ENCODE measurements at regions not wholly inside any gene's neighbourhood (a gene's known extent, or its start where the extent isn't known, plus 50 kb on each side); places are given as distances from the start of the nearest gene placed in this dataset.
"Not testable (repeated sequence)": the region's sequence is repeated elsewhere in the genome, so short reads cannot be mapped to it uniquely, and the experiment has no call there.

DNA sequence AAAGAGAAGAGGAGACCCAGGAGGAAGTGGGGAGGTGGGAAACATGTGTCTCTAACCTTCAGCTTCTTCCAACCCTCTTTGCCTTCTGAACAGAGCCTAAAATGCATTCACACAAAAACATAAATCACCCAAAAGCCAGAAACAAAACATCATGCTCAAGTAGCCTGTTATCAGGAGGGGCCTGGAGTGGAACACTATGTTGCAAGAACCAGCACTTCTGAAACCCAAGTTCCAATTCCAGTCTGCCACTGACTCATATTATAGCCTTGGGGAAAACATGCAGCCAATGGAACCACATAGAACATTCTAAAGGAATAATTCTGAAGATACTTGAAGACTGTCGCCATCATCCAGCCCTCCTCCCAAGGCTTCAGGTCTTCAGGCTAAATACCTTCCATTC lies 169.8 kb upstream of the PLXNC1 start:
- DNase-seq = no peak

- no peak for DNase-seq
These were observed 169.2 kb upstream of the PLXNC1 start for GRCh38 chr12:93979189-93979588.

DNA sequence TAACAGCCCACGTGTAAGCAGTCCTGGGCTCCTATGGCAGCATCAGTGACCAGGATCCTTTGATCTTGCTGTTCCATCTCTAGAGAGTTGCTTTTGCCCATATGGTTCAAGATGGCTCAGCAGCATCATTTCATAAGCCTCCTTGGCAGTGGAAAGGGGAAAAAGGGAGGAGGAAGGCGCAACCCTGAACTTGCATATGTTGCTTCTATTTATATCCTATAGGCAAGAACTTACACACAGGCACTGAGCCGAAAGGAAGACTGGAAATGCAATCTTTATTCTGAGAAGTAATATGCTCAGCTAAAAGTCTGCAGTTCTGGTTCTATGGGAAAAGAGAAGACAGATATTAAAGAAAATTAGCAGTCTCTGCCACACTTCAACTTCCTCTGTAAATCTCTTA lies 167.7 kb upstream of the PLXNC1 start:
- DNase-seq = no peak

DNA sequence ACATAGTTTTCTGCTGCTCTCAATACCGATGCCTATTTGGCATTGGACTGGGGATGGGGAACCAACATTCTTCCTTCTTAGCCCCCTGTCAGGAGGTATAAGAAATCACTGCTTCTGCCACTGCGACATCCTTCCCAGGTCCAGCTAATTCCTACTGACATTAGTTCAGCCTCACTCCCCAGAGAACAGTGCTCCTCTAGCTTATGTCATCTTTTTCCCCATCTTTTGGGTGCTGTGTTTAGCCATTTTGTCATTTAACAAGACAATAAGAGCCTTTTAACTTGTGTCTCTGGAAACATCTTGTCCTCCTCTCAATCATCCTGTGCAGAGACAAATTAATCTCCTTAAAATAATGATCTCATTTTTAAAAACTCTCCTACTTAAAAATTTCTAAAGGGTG lies 167.0 kb upstream of the PLXNC1 start:
- DNase-seq = no peak

DNA sequence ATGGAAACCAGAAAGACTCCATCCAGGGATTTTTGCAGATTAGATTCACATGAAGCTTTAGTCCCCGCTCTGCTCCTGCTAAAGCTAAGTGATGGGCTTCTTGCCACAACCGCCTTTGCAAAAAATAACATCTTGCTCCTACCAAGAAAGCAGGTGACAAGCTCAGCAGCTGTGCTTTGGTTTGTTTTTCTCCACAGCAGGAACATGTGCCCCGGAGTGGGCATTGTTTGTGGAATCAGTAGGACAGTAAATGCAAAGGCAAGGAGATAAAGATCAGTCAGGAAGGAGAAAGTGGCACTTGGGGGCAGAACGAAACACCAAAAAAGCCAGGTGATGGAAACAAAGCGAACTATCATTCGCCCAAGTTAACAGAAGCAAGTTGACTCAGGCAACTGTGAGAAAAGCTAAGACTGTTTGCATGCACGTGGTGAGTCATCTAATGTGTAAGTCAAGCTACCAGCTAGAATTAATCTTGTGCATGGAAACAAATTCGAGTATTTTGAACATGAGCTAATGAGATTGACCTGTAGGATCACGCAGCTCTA lies 165.5 kb upstream of the PLXNC1 start:
- peak in 4 of 56 donors; percentile 23 to 59 (median 43) for DNase-seq

DNA sequence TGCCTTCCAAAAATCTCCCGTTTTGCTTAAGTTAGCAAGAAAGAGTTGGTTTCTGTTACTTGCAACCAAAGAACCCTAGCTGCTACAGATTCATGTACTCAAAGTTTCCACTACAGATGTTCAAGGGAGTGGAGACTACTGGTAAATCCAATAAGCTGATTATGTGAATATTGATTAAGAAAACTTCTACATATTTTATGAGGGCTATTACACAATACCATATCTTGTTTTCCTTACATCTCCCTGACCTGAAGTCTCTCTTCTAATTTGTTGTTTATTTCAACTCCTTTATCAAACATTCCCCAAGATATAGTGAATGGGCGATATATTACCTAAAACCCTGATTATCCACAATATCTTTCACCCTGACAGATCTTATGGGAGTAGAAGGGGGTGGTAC lies 164.4 kb upstream of the PLXNC1 start:
- DNase-seq = no peak

GRCh38 chr12:93989949-93990348 lies 158.4 kb upstream of the PLXNC1 start:
- DNase-seq = no peak

DNA sequence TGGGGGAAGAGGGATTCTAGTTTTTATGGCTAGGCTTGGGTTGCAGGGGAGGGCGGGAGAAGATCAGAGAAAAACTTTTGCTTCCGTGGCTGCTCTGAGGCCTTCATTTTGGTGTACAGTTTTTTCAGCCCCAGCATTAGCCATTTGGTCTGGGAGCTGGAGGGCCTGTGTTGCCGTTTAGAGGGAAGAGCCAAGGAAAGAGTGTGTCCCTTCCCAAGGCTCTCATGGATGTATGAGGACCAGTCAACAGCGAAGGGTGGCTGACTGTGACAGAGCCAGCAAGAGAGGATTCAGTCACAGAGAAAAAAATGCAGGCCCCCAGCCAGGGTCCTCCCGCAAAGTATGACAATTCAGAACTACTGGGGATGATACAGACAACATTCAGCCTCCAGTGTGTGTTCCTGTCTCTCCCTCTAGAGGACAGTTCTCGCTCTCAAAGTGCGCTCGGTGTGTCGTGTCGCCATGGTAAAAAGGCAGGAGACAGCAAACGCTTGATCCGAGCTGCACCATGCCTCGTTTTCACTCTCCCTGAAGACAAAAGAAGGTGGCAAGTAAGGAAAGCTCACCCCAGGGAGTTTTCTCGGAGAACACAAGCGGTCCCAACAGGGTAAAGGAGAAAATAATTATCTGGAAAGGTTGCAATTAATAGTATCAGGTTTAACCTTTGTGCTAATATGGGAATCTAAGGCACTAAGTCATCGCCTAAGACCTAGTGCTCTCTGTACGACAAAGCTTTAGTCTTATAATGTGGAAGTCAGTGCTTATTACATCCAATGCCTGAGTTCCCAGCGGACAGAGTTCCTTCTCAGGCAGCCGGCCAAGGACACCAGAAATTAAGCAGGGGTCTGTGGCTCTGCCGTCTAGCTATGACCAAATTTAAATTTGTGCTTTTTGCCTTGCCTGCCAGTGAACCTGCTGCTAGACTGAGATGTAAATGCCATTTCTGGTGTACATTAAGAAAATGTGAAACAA lies 157.3 kb upstream of the PLXNC1 start:
- DNase-seq = peak in 37 of 56 donors; percentile 6 to 67 (median 30)

DNA sequence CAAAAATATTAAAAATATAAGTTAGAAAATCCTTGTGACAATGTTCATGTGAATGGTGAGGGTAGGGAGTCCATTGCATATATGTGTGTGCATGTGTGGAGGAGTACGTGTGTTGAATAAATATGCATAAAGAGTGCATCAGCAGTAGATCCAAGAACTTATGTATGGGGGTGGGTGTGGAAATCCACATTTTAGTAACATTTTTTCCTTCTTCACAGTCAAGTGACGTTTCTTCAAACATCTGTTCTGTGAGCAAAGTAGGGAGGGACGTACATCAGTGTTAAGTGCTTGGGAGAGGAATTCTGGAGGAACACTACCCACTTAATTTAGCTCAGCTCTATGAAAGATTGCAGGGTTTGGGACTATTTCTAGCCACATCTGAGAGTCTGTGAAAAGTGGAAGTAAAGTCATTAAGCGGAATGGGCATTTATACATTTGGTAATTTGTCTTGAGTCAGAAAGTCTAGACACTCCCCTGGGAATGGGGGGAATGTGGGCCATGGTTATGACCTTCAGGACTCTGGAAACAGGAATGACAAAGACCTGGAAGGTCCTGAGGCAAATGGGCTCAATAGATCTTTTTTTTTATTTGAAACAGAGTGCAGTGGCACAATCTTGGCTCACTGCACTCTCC lies 156.4 kb upstream of the PLXNC1 start:
- DNase-seq = peak in 1 of 56 donors; percentile 23

DNA sequence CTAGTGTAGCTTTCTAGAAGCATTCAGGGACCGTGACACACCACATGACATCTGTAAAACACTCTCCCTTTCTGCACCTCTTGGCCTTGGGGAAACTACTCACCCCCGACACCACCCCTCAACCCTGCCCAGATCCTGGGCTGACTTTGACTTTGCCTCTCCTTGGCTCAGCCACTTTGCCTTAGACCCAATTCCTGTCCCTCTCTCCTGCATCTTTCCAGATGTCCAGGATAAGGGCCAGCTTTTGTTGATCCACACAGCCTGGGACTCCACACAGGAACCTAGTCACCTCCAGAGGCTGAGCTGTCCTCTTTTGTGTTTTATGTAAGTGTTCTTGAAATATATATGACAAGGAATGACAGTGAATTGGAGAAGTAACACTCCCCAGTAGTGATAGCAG lies 153.7 kb upstream of the PLXNC1 start:
- no peak for DNase-seq

DNA sequence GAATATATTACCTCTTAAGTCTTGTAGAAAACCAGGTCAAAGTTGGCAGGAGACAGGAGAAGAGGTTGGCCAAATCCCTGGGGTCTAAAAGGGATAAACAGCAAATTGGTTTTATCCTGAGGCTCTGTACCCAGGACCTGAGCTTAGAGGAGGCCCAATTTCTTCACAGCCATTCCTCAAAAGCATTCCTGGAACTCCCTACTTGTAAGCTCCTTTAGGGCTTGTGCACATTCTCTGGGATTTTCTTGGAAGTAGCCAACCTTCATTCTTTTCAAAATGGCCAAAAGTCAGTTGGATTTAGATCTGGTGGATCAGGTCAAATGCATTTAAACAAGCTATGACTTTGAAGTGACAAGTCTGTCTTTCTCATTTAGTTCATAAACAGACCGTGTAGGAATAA lies 152.1 kb upstream of the PLXNC1 start:
- no peak for DNase-seq

- DNase-seq = no peak
These were observed 146.7 kb upstream of the PLXNC1 start for GRCh38 chr12:94001691-94002090.

GRCh38 chr12:94002925-94003324 lies 145.5 kb upstream of the PLXNC1 start:
- DNase-seq = not testable (repeated sequence)

- DNase-seq = not testable (repeated sequence)
These were observed 140.5 kb upstream of the PLXNC1 start for GRCh38 chr12:94007833-94008232.

DNA sequence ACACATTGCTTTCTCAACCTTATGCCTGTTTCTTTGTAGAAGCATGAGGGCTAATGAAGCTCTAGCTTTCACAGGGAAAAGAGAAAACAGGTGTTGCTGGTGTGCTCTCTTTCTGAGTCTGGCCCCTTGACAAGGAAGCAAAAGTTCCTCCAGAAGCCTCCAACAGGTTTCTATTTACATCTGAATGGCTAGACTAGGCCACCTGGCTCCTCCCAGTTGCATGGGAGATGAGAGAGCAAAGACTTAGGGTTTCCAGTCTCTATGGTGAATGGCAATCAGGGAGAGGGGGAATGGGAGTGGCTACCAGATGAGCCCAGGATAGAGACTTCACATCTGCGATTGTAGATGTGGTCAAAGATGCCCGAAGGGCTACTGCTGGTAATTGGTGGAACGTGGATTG lies 138.1 kb upstream of the PLXNC1 start:
- no peak for DNase-seq

DNA sequence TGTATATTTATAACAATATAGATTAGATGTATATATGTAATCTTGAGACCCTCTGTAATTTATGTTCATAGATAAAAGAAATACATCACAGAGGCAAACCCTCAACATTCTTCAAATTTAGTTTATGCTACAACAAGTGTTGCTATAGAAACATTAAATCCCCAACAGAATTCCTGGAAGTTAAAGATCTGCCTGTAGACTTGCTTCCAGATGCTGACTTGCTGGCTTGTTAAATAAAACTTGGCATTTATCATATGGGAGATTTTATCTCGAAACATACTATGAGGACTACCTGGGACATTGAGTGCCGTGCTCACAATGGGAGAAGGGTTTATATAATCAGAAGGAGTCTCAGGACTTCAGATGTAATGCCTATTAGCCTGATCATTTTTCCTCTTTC lies 136.3 kb upstream of the PLXNC1 start:
- DNase-seq = no peak

GRCh38 chr12:94012590-94012989 lies 135.8 kb upstream of the PLXNC1 start:
- no peak for DNase-seq

DNA sequence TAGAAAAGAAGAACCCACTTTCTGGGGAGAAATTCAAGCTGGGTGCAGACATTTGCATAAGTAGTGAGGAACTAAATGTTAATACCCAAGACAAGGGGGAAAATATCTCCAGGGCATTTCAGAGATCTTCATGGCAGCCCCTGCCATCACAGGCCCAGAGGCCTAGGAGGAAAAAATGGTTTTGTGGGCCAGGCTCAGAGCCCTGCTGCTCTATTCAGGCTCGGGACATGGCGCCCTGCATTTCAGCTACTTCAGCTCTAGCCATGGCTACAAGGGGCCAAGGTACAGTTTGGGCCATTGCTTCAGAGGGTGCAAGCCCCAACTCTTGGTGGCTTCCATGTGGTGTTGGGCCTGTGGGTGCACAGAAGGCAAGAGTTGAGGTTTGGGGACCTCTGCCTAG lies 131.1 kb upstream of the PLXNC1 start:
- DNase-seq = not testable (repeated sequence)

DNA sequence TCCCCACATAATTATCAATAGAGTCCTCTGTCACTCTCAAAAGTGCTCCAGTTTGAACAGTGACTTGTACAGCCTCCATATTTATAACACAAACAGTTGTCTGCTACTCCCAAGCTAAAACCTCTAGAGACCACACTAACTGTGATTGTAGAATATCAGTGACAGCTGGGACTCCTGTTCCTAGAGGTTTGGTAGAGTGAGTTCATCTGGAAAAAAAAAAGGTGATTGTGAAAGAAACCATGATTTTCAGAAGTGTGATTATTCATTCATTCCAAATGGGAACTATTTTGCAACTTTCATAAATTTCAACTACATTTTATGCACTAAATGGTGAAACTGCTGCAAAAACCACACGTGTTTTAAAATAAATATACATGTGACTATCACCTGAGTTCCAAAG lies 128.0 kb upstream of the PLXNC1 start:
- DNase-seq = no peak

DNA sequence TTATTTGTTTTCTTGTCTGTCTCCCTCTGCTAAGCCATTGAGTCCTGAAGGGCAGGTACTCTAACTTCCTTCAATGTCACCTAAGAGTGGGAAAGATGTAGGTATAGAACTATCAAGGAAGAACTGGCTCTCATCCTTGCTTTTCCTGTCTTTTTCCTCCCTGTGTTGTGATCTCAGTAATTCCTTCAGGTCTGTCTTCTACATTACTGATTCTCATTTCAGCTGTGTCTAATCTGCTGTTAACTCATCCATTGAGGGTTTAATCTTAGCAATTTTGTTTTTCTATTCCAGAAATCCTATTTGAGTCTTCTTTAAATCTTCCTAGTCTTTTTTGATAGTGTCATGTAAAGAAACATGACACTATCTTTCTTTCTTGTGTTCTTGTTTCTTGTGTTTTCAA lies 124.5 kb upstream of the PLXNC1 start:
- DNase-seq = no peak

DNA sequence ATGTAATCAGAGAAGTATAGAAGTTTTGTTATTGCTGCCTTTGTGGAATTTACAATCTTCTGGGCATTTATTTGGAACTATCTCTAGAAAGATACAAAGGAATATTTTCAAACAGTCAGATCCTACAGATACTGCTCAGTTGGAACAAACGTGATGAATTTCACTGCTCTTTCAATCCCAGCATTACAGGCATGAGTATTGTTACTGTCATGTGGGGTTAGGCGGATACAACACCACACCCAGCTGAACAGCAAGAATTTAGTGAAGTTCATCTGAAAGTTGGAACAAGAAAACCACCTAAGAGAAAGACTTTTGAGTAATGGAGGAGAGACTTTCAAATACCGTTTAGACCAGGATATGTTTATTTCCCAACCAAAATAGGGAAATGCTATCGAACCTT lies 123.3 kb upstream of the PLXNC1 start:
- DNase-seq = no peak

DNA sequence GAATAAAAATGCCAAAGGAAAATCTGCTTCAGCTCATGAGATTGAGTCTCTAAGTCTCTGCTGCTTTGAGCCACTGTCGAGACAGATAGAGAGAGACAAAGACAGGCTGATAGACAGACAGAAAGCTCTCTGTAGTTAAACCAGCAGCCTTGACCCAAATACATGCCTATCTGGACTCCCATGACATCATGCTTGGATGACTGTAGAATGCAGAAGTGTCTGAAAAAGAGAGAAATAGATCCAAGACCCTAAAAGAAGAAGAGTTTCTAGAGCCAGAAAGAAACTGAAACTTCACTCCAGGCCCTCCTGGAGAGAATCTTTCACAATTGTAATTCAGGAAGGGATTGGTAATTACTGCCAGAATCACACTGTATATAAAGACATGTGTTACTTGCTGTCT lies 122.6 kb upstream of the PLXNC1 start:
- DNase-seq = no peak

GRCh38 chr12:94026596-94026995 lies 121.8 kb upstream of the PLXNC1 start:
- no peak for DNase-seq
